Stimulated activated CD4-positive, alpha-beta T cell treated with anti-CD3 and anti-CD28 coated beads, Interleukin-2, amount 100 ng/mL, for 48 hours (primary cell): ENCODE measurements at regions not wholly inside any gene's neighbourhood (a gene's known extent, or its start where the extent isn't known, plus 50 kb on each side); places are given as distances from the start of the nearest gene placed in this dataset.
"Not testable (repeated sequence)": the region's sequence is repeated elsewhere in the genome, so short reads cannot be mapped to it uniquely, and the experiment has no call there.

ENCODE experiments used
- DNase-seq, 2 donors: peaks; one replicate each; pipeline ENCODE4 v3.0.0-alpha.2; 2020

DNA sequence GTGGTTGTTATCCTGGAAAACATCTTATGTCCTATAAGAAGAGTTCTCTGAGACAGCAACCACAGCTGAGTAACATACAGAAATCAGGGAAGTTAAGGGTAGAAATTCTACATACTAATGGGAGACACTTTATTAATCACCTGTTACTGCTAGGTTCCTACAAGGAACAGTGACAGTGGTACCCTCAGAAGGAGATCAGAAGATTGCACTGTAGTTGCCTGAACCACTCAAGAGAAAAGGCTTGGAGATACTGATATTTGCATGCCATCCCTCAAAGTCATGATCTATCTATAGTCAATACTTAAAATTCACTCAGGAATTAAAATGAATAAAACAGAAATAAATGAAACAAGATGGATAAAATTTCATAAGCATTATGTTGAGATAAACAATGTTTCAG is 136.0 kb downstream of the LMLN start:
- no peak for DNase-seq

DNA sequence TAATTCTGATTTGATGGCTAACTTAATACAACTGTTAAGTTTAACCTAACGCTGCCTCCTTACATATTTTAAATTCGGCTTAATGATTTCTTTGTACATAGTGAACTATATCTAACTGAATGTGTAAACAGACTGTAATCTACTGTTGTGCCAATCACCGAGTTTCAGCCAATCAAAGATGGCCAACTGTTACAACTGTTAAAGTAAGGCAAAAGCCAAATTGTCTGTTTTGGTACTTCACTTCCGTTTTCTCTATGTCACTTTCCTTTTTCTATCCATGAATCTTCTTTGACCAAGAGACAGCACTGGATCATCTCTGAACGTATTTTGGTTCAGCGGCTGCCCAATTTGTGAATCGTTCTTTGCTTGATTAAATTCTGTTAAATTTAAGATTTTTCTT is 137.0 kb downstream of the LMLN start:
- DNase-seq, result no peak

DNA sequence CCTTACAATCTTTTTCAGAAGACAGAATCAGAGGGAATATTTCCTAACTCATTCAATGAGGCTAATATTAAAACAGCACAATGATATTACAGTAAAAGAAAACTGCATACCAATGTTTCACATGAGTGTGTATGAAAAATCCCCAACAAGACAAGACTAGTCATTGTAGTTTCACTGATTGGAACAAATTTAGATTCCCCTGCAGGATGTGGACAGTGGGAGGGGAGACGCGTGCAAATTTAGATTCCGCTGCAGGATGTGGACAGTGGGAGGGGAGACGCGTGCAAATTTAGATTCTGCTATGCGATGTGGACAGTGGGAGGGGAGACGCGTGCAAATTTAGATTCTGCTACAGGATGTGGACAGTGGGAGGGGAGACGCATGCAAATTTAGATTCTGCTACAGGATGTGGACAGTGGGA is 138.7 kb downstream of the LMLN start:
- not testable (repeated sequence) for DNase-seq

DNA sequence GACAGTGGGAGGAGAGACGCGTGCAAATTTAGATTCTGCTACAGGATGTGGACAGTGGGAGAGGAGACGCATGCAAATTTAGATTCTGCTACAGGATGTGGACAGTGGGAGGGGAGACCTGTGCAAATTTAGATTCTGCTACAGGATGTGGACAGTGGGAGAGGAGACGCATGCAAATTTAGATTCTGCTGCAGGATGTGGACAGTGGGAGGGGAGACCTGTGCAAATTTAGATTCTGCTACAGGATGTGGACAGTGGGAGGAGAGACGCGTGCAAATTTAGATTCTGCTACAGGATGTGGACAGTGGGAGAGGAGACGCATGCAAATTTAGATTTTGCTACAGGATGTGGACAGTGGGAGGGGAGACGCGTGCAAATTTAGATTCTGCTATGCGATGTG is 143.1 kb downstream of the LMLN start:
- not testable (repeated sequence) for DNase-seq

DNA sequence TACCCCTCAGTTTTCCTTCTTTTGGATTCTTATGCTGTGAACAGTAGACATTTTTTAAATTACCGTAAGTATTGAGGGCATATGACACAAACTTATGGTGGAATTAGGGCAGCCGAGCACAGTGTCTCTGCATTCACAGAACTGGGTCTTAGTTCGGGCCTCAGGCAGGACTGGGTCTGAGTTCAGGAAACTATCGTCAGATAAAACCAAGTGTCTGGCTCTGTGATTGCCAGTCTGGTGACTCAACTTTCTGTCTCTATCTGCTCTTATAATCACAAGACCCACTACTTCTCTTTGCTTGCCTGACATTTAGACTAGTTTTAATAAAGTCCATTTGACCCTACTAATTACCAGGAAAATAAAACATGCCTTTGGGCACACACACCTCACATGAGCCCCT is 146.2 kb downstream of the LMLN start:
- no peak for DNase-seq

DNA sequence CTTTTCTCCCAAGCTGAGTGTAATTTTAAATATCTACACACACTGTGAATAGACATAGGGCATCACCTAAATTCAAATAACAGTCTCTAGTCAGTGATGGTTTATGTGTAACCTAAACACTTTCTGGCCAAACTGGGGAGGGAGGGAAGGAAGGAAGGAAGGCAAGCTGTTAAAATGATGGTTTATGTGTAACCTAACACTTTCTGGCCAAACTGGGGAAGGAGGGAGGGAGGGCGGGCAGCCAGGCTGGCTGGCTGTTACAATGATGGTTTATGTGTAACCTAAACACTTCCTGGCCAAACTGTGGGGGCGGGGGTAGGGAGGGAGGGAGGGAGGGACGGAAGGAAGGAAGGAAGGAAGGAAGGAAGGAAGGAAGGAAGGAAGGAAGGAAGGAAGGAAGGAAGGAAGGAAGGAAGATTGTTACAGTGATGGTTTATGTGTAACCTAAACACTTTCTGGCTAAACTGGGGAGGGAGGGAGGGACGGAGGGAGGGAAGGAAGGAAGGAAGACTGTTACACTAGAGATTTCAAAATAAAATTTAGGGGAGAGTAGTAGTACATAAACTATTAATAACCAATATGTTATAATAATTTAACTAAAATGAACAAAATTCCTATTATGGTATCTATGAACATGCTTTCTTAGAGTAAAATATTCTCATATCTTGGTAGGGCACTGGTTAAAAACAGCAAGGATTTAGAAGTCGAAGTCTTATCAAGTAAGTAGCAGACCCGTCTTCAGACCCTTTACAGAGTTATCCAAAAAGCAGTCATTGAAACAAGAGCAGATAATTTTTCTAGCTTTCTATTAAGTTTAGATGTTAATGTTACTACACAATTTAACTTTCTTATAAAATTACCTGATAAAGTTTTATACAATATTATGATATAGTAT is 148.1 kb downstream of the LMLN start:
- no peak for DNase-seq

DNA sequence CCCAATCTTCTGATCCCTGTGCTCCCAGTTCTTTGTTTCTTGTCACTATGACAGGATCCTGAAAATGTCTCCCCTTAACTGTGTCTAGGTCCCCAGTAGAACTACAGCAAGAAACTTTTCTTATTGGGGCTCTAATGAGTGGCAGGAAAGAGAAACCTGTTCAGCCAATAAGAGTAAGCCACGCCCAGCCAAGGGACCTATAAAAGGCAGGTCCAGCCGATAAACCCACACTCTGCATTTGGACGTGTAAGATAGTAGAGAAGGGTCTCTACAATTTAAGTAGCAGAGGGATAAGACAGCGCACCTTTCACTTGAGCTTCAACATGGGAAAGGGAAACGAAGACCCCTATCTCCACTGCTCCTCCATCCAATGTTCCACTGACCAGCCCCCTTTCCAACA is 149.9 kb downstream of the LMLN start:
- no peak for DNase-seq

DNA sequence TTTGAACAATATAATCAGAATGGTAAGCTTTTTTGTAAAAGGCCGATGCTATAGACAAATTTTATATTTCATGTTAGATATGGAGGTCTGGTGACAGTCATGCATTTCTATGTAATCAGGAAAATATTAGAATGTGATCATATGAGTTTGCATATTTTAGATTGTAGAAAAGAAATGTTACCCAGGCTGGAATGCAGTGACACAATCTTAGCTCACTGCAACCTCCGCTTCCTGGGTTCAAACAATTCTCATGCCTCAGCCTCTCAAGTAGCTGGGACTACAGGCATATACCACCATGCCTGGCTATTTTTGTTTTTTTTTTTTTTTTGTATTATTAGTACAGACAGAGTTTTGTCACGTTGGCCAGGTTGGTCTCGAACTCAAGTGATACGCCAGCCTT is 152.0 kb downstream of the LMLN start:
- no peak for DNase-seq

DNA sequence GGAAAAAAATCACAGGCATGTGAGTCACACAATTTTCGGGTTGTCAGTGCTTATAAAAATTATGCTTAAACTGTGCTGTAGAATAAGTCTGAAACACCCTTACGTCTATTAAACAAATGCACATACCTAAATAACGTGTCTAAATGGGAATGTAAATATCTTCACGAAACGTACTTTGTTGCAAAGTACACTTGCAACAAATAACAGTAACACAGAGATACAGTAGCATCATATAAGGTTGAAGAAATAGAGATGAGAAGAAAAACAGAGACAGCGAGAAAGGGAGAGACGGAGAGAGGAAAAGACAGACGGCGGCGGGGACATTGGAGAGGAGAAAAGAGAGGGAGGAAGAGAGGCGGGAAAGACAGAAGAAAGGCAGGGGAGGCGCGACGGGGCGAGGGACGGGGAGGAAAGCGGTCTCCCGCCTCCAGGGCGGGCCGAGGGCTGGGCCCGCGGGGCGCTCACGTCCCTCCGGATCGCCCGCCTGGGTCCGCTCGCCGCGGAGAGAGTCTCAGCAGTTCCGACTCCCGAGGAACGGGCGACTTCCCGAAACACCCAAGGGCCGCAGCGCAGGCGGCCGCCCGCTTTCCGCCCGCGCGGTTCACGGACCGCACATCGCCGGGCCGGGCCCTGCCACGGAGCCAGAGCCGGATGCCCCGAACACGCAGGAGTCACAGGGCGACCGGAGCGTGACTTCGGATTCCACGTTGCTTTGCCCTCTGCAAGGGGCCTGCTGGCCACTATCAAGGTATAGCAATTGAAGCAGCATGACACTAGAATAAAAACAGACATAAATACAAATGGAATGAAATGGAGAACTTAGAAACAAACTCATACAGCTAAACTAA is 153.4 kb downstream of the LMLN start:
- no peak for DNase-seq

DNA sequence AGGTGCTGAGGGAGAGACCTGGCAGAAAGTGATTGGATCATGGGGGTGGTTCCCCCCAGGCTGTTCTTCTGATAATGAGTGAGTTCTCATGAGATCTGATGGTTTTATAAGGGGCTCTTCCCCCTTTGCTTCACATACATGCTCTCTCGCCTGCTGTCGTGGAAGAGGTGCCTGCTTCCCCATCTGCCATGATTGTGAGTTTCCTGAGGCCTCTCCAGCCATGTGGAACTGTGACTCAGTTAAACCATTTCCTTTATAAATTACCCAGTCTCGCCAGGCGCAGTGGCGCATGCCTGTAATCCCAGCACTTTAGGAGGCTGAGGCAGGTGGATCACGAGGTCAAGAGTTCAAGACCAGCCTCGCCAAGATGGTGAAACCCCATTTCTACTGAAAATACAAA is 154.5 kb downstream of the LMLN start:
- DNase-seq, result not testable (repeated sequence)

DNA sequence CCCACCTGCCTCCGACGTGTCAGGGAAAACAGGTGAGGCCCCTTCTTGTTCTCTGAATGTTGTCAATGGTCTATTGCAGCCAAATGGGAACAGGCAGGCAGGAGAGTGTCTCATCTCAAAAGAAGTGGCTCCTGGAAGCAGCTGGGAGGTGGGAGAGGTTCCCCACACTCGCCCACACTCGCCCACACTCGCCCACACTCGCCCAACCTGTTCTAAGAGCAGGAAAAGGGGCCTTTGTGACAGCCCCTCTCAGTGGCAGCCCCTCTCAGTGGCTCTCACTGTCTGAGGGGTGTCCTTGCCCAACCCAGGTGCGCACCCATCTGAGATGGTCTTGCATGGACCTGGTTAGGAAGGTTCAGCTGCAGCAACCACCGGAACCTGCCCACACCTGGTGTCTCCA is 162.2 kb downstream of the LMLN start:
- not testable (repeated sequence) for DNase-seq

DNA sequence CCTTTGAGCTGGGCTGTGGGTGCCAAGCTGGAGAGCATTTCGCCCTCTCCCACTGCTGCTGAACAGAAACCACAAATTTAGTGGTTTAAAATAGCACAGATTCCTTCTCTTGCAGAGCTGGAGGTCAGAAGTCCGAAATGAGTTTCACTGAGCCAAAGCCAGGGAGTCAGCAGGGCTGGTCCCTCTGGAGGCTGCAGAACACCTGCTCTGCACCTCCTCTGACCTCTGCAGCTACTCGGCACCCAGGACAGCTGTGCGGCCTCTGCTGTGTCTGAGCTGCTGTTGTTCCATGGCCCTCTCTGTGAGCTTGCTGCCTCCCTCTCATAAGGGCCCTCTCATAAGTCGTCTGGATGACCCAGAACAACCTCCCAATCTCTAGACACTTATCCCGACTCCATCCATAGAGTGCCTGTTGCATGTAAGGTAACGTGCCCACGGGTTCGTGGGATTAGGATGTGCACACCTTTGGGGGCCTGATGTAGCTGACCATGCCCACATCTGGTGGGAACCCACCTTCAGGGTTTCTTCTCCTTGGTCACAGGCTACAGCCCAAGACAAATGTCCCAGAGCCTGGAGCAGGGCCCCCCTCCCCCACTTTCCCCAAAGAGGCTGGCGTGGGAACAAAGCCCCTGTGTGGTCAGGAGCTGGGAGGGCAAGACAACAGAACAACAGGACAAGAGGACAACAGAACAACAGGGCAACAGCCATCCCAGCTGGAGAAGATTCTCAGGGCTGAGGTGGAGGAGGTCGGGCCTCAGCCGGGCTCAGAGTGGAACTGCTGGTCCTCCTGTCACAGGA is 177.2 kb downstream of the LMLN start:
- not testable (repeated sequence) for DNase-seq

DNA sequence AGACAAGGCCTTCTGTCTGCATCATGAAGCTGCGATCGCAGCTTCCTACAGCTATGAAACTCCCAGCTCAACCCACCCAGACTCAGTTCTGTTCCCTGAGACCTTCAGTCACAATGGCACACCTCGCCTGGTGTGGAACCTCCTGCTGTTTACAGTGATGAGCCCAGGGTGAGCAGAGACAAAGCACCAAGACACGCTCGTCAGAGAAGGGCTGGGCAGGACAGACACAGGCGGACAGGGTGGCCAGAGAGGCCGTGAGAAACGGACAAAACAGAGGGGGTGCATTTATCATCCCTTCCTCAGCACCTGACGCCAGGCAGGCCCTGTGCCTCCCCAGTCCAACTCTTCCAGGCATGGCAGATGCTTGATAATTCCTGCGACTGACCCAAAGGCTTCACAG is 178.2 kb downstream of the LMLN start:
- not testable (repeated sequence) for DNase-seq

DNA sequence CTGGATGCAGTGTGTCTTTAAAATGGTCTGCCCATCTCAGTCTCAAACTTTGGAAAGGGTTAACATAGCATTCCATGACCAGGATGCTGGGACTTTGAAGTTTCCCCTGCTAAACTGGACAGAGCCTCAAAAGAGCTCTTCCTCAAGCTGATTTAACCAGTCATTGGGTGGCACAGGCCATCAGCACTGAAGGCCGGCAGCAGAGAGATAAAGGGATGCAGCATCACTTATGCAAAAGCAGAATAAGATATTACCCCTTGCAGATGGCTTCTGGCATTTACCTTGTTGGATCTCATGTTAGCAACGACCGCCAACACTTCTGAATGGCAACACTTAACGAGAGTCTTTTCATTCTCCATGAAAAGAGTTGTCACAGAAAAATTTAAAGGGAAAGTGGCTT is 179.0 kb downstream of the LMLN start:
- not testable (repeated sequence) for DNase-seq

DNA sequence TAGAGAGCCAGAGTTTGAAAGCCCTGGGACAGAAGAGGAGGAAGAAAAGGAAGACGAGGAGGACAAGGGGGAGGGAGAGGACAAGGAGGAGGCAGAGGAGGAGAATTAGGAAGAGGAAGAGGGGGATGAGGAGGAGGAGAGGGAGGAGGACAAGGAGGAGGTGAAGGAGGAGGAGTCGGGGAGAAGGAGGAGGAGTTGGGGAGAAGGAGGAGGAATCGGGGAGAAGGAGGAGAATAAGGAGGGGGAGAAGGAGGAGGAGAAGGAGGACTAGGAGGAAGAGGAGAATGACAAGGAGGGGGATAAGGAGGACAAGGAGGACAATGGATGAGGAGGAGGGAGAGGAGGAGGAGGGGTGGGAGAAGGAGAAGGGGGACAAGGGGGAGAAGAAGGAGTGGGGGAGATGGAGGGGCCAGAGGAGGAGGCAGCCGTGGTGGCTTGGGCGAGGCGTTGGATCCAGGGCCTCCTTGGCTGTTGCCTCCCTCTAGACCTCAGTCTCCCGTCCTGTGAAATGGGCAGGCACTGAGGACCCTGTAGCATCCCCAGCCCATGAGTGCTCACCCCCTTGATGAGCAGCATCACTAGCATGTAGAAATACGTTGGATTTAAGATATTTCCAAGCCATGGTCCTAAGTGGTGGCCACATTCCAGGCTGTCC is 179.6 kb downstream of the LMLN start:
- not testable (repeated sequence) for DNase-seq

DNA sequence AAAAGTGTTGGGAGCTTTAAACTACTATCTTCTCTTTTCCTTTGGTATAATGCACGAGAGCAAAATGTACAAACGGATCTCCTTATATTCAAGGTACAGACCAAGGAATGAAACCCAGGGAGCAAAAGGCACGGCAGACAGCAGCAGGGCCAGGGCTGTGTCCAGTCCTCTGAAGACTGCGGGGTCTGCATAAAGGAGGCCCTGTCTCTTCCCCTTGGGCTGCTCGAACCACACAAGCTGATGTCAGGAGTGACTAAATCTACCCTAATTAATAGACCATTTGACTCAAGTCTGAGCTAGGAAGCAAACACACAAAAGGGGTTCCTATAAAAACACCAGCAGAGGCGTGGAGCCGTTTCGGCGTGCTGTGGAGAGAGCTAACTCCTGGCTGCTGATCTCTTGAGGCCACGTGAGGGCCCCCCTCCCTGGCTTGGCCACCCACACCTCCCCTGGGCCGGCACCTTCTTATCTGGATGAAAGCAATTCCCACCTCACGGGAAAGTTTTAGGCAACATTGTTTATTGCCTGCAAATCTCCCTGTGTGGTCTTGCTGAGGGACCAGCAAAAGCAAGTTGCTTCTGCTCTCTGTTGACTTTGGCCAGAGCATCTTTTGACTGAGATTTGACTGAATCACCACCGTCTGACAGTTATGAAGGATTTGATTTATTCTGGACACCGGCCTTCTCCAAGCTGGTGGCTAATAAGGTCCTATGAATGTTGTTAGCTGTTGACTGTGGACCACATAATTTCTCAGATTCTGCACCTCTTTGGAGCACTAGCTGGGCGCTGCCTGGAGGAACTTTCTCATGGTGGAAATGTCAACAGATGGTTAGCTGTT is 183.5 kb downstream of the LMLN start:
- DNase-seq, result not testable (repeated sequence)

DNA sequence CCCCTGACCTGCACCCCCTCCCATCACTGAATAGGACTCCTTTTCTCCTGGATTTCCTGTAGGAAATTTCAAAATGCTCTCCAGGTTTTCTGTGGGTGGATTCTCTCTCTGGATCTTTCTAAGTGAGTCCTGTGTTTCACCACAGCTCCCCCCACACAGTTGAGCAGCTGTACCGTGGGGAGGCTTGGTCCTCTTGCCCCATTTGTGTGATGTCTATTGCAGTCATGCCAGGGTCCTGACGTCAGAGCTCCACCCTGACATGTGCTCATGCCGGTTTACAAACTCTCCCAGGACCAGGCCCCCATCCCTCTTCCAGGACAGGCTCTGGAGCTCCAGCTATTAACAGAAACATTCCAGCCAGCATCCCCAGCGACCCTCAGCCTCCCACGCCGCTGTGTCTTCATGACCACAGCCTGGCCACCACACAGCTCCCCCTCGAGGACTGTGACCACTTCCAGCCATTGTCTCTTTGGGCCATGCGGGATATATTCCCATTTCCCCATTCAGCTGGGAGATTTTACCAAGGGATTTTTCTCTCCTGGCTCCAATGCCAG is 185.3 kb downstream of the LMLN start:
- DNase-seq, result not testable (repeated sequence)

DNA sequence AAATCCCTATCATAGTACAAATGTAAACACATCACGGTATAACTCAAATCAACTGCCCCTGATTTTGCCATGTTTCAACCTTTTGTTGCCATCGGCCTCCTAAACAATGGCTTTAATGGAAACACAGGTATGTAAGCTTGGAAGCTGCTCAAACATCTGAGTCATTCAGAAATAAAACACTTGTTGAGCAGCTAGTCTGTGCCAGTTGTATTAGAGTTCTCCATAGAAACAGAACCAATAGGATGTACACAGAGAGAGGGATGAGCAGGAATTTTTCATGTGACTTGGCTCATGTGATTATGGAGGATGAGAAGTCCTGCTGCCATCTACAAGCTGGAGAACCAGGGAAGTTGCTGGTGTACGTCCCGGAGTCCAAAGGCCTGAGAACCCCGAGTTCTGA is 186.1 kb downstream of the LMLN start:
- DNase-seq, result not testable (repeated sequence)

DNA sequence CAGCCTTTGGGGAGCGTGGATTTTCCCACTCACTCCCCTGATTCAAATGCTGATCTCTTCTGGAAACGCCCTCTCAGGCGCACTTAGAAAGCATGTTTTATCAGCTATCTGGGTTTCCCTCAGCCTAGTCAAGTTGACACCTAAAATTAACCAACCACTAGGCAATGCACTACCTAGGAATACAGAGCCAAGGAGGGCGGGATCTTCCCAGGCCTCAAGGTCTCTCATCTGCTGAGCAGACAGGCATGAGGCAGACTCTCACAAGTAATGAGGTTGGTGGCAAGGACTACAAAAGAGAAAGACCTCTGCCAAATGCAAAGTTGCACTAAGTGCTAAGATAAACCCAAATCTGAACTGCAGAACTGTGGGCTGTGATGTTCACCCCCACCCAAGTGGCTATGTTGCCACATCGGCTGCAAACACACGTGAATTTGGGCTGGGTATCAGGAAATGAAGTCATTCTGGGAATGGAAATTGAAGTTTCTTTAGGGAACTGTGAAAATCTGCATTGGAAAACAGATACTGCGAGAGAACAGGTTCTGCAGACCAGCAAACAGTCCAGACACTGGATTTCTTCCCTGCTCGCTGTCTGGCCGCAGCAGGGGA is 186.6 kb downstream of the LMLN start:
- not testable (repeated sequence) for DNase-seq

DNA sequence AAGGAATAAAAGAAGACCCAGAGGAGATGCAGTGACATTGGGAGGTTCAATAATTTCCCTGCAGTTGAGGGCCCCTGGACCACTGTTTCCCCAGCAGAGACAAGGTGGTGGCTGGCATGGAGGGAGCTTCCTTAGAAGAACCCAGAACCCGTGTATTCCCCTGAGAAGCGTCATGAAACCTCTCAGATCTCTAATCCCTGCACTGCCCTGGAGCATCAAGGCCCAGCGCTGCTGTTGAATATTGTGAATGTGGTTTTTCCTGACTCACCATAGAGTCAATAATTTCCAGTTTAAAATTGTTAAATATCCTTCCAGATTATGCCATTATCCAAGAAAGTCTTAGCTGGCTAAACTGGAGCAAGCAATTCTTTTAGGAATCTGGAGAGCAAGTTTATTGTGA is 187.2 kb downstream of the LMLN start:
- DNase-seq, result not testable (repeated sequence)

DNA sequence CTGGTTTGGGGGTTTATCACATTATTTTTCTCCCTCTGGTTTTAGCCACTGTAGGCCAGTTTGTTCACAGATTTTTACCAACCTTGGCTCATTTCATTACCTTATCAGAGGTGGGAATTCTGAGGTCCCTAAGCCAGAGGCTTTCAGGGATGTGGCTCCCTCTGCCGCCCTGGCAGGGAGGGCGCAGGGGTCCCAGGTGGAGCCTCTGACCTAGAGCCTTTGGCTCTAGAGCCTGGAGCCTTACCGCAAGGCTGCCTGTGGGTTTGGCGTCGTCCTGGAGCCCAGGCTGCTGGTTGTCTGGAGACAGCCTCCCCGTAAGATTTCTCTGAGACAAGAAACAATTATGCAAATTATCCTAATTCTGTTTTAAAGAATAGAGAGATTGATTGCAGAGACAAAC is 188.0 kb downstream of the LMLN start:
- DNase-seq, result not testable (repeated sequence)
